ENCODE measurements at regions not wholly inside any gene's neighbourhood (a gene's known extent, or its start where the extent isn't known, plus 50 kb on each side); places are given as distances from the start of the nearest gene placed in this dataset.
A peak's percentile ranks its signal among the peaks of the same experiment; 100 is the strongest.

DNA sequence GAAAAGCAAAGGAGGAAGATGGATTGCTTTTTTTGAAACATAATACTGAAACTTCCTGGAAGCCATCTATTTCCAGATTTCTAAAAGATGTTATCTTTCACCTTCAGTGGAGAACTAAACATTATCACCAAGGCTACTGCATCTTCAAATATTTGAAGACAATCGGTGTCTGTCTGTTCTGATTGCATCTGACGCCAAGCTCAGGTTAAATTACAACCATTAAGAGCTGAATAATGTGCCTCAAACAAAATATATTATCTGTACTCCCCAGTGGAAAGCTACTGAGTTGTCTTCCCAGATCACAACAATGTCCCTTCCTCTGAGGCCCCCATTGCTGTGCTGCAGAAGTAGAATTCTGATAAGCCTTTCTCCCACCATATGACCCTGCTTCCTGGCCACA is 342.3 kb downstream of the PLK2 start:
- DNase-seq (ENCODE audit: low read depth) (no peak), FAIRE-seq (no peak)
- no peaks in the 10 kb centered on the region for H3K9me3 ChIP-seq (ENCODE audit: insufficient read depth, low read depth, low read length)
- Mint-ChIP-seq H3K9me3 (ENCODE audit: unreplicated experiment) (no peaks in the 10 kb centered on the region), H3K4me1 (ENCODE audit: low read depth, unreplicated experiment) (peaks cover 11% of the 10 kb centered on the region), H3K4me3 (ENCODE audit: unreplicated experiment) (no peak overlapping the region), H3K27ac (ENCODE audit: unreplicated experiment) (no peak overlapping the region), H3K36me3 (ENCODE audit: low read depth, unreplicated experiment) (no peaks in the 10 kb centered on the region), H3K27me3 (ENCODE audit: low read depth, unreplicated experiment) (no peaks in the 10 kb centered on the region)
- no peaks in the 10 kb centered on the region for H3K27me3 ChIP-seq (ENCODE audit: insufficient read depth, low read length)
- H3K36me3 ChIP-seq (ENCODE audit: insufficient read depth, low read length): no peaks in the 10 kb centered on the region
- no peak overlapping the region for H3K27ac ChIP-seq (ENCODE audit: low read depth, low read length)
- H3K4me2 ChIP-seq (ENCODE audit: low read length): no peak overlapping the region
- H2AFZ ChIP-seq (ENCODE audit: low read depth, low read length): no peak overlapping the region
- no peaks in the 10 kb centered on the region for H4K20me1 ChIP-seq (ENCODE audit: insufficient read depth, low read length)
- H3K79me2 ChIP-seq (ENCODE audit: insufficient read depth, low read length): no peaks in the 10 kb centered on the region
- H3K4me1 ChIP-seq (ENCODE audit: insufficient read depth, low read length): peaks cover 8% of the 10 kb centered on the region
- TF ChIP-seq EZH2 (IDR thresholded peaks at IDR 0.05; ENCODE audit: insufficient read depth, low read length): no peak
- TF ChIP-seq, protein P1, sequence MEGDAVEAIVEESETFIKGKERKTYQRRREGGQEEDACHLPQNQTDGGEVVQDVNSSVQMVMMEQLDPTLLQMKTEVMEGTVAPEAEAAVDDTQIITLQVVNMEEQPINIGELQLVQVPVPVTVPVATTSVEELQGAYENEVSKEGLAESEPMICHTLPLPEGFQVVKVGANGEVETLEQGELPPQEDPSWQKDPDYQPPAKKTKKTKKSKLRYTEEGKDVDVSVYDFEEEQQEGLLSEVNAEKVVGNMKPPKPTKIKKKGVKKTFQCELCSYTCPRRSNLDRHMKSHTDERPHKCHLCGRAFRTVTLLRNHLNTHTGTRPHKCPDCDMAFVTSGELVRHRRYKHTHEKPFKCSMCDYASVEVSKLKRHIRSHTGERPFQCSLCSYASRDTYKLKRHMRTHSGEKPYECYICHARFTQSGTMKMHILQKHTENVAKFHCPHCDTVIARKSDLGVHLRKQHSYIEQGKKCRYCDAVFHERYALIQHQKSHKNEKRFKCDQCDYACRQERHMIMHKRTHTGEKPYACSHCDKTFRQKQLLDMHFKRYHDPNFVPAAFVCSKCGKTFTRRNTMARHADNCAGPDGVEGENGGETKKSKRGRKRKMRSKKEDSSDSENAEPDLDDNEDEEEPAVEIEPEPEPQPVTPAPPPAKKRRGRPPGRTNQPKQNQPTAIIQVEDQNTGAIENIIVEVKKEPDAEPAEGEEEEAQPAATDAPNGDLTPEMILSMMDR (IDR thresholded peaks at IDR 0.05; ENCODE audit: insufficient read depth, low read depth, low read length): no peak
- no peak overlapping the region for H3K4me3 ChIP-seq (ENCODE audit: insufficient read depth, low read depth, low read length)
- H3K9ac ChIP-seq (ENCODE audit: low read length): no peak overlapping the region

DNA sequence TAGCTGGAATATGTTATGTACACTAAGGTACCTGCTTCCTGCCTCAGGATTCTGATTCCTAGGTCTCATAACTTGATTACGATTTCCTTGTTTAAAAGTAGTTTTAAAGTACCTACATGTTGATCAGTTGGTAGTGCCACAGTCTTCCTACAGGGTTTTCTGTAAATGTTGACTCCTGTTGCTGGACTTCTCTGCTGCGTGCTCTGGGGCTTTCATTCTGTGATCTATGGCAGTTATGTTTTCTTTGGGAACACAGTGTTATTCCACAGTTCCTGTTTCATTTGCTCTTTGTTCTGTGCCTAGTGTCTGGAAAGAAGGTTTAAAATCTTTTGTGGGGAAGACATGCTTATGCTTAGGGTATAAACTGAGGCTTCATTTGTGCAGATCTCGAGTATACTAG is 343.5 kb downstream of the PLK2 start:
- Mint-ChIP-seq H3K4me1 (ENCODE audit: low read depth, unreplicated experiment) (peaks cover 11% of the 10 kb centered on the region), H3K4me3 (ENCODE audit: unreplicated experiment) (no peak overlapping the region), H3K27ac (ENCODE audit: unreplicated experiment) (no peak overlapping the region), H3K9me3 (ENCODE audit: unreplicated experiment) (no peaks in the 10 kb centered on the region), H3K27me3 (ENCODE audit: low read depth, unreplicated experiment) (no peaks in the 10 kb centered on the region), H3K36me3 (ENCODE audit: low read depth, unreplicated experiment) (no peaks in the 10 kb centered on the region)
- Histone ChIP-seq H3K36me3 (ENCODE audit: insufficient read depth, low read length) (no peaks in the 10 kb centered on the region), H3K9me3 (ENCODE audit: insufficient read depth, low read depth, low read length) (no peaks in the 10 kb centered on the region), H3K4me2 (ENCODE audit: low read length) (no peak overlapping the region), H3K4me1 (ENCODE audit: insufficient read depth, low read length) (peaks cover 8% of the 10 kb centered on the region), H3K27ac (ENCODE audit: low read depth, low read length) (no peak overlapping the region), H3K9ac (ENCODE audit: low read length) (no peak overlapping the region), H4K20me1 (ENCODE audit: insufficient read depth, low read length) (no peaks in the 10 kb centered on the region), H3K27me3 (ENCODE audit: insufficient read depth, low read length) (no peaks in the 10 kb centered on the region), H2AFZ (ENCODE audit: low read depth, low read length) (no peak overlapping the region), H3K79me2 (ENCODE audit: insufficient read depth, low read length) (no peaks in the 10 kb centered on the region), H3K4me3 (ENCODE audit: insufficient read depth, low read depth, low read length) (no peak overlapping the region)
- DNase-seq (ENCODE audit: low read depth) (no peak), FAIRE-seq (peak; percentile 43)
- TF ChIP-seq EZH2 (IDR thresholded peaks at IDR 0.05; ENCODE audit: insufficient read depth, low read length): no peak
- TF ChIP-seq, protein P1 (IDR thresholded peaks at IDR 0.05; ENCODE audit: insufficient read depth, low read depth, low read length): no peak

DNA sequence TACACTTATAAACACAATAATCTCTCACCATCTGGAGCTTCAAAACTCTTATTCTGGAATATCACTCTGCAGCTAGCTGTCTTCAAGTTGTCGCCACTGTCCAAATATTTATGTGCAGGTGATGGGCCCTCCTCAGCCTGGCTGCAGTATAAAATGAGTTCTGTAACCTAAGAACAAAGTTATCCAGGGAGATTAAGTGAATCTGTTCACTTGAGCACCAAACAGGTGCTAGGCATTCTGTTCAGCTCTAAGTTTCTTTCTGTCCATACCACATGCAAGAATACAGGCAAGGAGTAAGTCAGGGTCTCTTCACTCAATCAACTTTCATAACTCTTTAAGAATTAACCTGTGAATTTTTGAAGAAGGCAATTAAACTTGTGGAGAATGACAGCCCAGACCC is 344.1 kb downstream of the PLK2 start:
- H3K4me3 ChIP-seq (ENCODE audit: insufficient read depth, low read depth, low read length): no peak overlapping the region
- no peak overlapping the region for H3K4me3 Mint-ChIP-seq (ENCODE audit: unreplicated experiment)
- no peaks in the 10 kb centered on the region for H3K9me3 Mint-ChIP-seq (ENCODE audit: unreplicated experiment)
- peaks cover 11% of the 10 kb centered on the region for H3K4me1 Mint-ChIP-seq (ENCODE audit: low read depth, unreplicated experiment)
- no peak overlapping the region for H3K4me2 ChIP-seq (ENCODE audit: low read length)
- H3K27ac Mint-ChIP-seq (ENCODE audit: unreplicated experiment): no peak overlapping the region
- H3K36me3 Mint-ChIP-seq (ENCODE audit: low read depth, unreplicated experiment): no peaks in the 10 kb centered on the region
- TF ChIP-seq EZH2 (IDR thresholded peaks at IDR 0.05; ENCODE audit: insufficient read depth, low read length): no peak
- TF ChIP-seq, protein P1 (IDR thresholded peaks at IDR 0.05; ENCODE audit: insufficient read depth, low read depth, low read length): no peak
- H3K9ac ChIP-seq (ENCODE audit: low read length): no peak overlapping the region
- H3K27me3 ChIP-seq (ENCODE audit: insufficient read depth, low read length): no peaks in the 10 kb centered on the region
- no peaks in the 10 kb centered on the region for H3K9me3 ChIP-seq (ENCODE audit: insufficient read depth, low read depth, low read length)
- H3K27me3 Mint-ChIP-seq (ENCODE audit: low read depth, unreplicated experiment): no peaks in the 10 kb centered on the region
- H3K4me1 ChIP-seq (ENCODE audit: insufficient read depth, low read length): peaks cover 8% of the 10 kb centered on the region
- FAIRE-seq (no peak), DNase-seq (ENCODE audit: low read depth) (no peak)
- H2AFZ ChIP-seq (ENCODE audit: low read depth, low read length): no peak overlapping the region
- no peaks in the 10 kb centered on the region for H3K36me3 ChIP-seq (ENCODE audit: insufficient read depth, low read length)
- H4K20me1 ChIP-seq (ENCODE audit: insufficient read depth, low read length): no peaks in the 10 kb centered on the region
- H3K27ac ChIP-seq (ENCODE audit: low read depth, low read length): no peak overlapping the region
- H3K79me2 ChIP-seq (ENCODE audit: insufficient read depth, low read length): no peaks in the 10 kb centered on the region
